Keratinocyte (primary cell): ENCODE measurements at regions not wholly inside any gene's neighbourhood (a gene's known extent, or its start where the extent isn't known, plus 50 kb on each side); places are given as distances from the start of the nearest gene placed in this dataset.

Experiments
- DNase-seq: peaks from one replicate; pipeline ENCODE4 v3.0.0-alpha.2; 2011; ENCODE audit warnings: low read depth, missing footprints, low spot score
- FAIRE-seq: peaks from 2 replicates; lab custom pipeline; 2011; peaks lifted over from hg19 to GRCh38; lab: Jason Lieb, UNC
- H2AFZ ChIP-seq: 2 replicates; pipeline ENCODE4 v1.6.0; 2012; ENCODE audit warnings: low read length, control low read depth, inconsistent platforms; ENCODE audit not compliant: control insufficient read depth
- H3K27ac ChIP-seq: 2 replicates; pipeline ENCODE4 v1.5.1; 2011; ENCODE audit warnings: low read length; ENCODE audit not compliant: control insufficient read depth, insufficient read depth
- H3K27me3 ChIP-seq: 3 replicates; pipeline ENCODE4 v1.6.0; 2011; ENCODE audit warnings: low read length; ENCODE audit not compliant: control insufficient read depth, insufficient read depth; ENCODE audit errors: extremely low read depth
- H3K36me3 ChIP-seq, 2 experiments: 2 replicates in 1 of 2; 3 replicates in 1 of 2; pipeline ENCODE4 v1.5.1; 2011; ENCODE audit warnings: low read length in 2 of 2, mild to moderate bottlenecking in 1 of 2; ENCODE audit not compliant: control insufficient read depth in 2 of 2, insufficient read depth in 2 of 2; ENCODE audit errors: extremely low read depth in 1 of 2
- H3K4me1 ChIP-seq: 3 replicates; pipeline ENCODE4 v1.5.1; 2011; ENCODE audit warnings: low read length; ENCODE audit not compliant: control insufficient read depth, insufficient read depth; ENCODE audit errors: extremely low read depth
- H3K4me2 ChIP-seq: 3 replicates; pipeline ENCODE4 v1.6.0; 2011; ENCODE audit warnings: low read depth, low read length; ENCODE audit not compliant: control insufficient read depth, insufficient read depth; ENCODE audit errors: extremely low read depth
- H3K4me3 ChIP-seq, 3 experiments: fragments of 200-600 bp in 1 of 3; sonication (generic) in 1 of 3; 2 replicates in 2 of 3; 3 replicates in 1 of 3; pipeline ENCODE4 v1.5.1; 2011 to 2016; ENCODE audit warnings: low read length in 3 of 3, mild to moderate bottlenecking in 3 of 3, control low read depth in 2 of 3, inconsistent platforms in 1 of 3, low read depth in 1 of 3, mixed read lengths in 1 of 3, mixed run types in 1 of 3, moderate library complexity in 1 of 3; ENCODE audit not compliant: control insufficient read depth in 2 of 3, insufficient read depth in 2 of 3; ENCODE audit errors: extremely low read depth in 1 of 3
- H3K79me2 ChIP-seq: 2 replicates; pipeline ENCODE4 v1.6.0; 2012; ENCODE audit warnings: low read length; ENCODE audit not compliant: control insufficient read depth, insufficient read depth
- H3K9ac ChIP-seq: 3 replicates; pipeline ENCODE4 v1.6.0; 2011; ENCODE audit warnings: low read length; ENCODE audit not compliant: control insufficient read depth, insufficient read depth; ENCODE audit errors: extremely low read depth
- H3K9me1 ChIP-seq: 3 replicates; pipeline ENCODE4 v1.6.0; 2011; ENCODE audit warnings: low read length; ENCODE audit not compliant: control insufficient read depth, insufficient read depth; ENCODE audit errors: extremely low read depth
- H3K9me3 ChIP-seq: 2 replicates; pipeline ENCODE4 v1.5.1; 2012; ENCODE audit warnings: low read depth, low read length; ENCODE audit not compliant: control insufficient read depth
- H4K20me1 ChIP-seq: 3 replicates; pipeline ENCODE4 v1.6.0; 2011; ENCODE audit warnings: low read length; ENCODE audit not compliant: control insufficient read depth, insufficient read depth; ENCODE audit errors: extremely low read depth
- EZH2 ChIP-seq: IDR thresholded peaks from one replicate; pipeline ENCODE4 v1.6.1; 2012; ENCODE audit warnings: inconsistent platforms, mild to moderate bottlenecking, low read length, moderate library complexity
- dilution Hi-C: fragments of 300-500 bp; cut with MboI; formaldehyde crosslinking; loops from one replicate; pipeline ENCODE4 v1.7.0; 2020; ENCODE audit warnings: low sequenced_read_pairs; ENCODE audit not compliant: extremely low pct_ligation_motif_present
- TF ChIP-seq, protein P1 (sequence below), 3 experiments: IDR thresholded peaks in 1 of 3; conservative IDR thresholded peaks in 1 of 3; optimal IDR thresholded peaks in 1 of 3; 2 replicates in 2 of 3; 3 replicates in 1 of 3; pipeline versions ENCODE3 to v1.5.1; 2011; ENCODE audit warnings: low read length in 3 of 3, mild to moderate bottlenecking in 3 of 3, moderate library complexity in 2 of 3, control low read depth in 1 of 3, inconsistent platforms in 1 of 3; ENCODE audit not compliant: insufficient read depth in 2 of 3; ENCODE audit errors: extremely low read depth in 1 of 3

DNA sequence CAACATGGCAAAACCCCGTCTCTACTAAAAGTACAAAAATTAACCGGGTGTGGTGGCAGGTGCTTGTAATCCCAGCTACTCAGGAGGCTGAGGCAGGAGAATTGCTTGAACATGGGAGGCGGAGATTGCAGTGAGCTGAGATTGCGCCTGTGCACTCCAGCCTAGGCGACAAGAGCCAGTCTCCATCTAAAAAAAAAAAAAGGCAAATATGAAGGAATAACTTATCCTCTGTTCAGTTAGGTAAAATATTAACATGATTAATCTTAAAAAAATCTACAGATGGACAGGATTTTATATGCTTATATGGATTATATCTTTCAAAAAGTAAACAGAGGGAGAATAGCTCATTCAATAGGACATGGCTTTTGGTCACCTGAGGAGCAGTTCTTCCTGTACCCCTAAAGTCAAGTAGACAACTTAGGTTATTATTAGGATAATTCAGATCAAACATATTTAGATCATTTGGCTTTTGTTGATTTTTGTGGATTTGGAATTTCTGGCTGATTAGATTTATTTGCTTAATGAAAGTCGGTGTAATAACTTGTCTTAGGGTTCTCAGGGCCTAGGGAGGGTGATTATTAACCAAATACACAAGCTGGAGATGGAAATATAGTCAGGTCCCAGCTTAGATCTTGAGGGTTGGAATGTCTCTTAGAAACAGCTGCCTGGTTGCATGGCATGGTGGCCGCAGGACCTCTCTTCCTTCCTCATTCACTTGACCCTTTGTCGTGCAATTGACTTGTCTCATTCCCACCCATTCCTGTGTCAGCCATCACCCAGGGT lies 82.1 kb upstream of the ONECUT1 start:
- Histone ChIP-seq H3K36me3 (no peaks in the 10 kb centered on the region), H3K4me3 (no peak overlapping the region), H3K9me3 (no peaks in the 10 kb centered on the region), H4K20me1 (no peaks in the 10 kb centered on the region), H3K27ac (no peak overlapping the region), H3K4me2 (no peak overlapping the region), H3K9me1 (no peaks in the 10 kb centered on the region), H2AFZ (no peak overlapping the region), H3K4me1 (no peaks in the 10 kb centered on the region), H3K9ac (no peak overlapping the region), H3K79me2 (no peaks in the 10 kb centered on the region), H3K27me3 (no peaks in the 10 kb centered on the region)
- dilution Hi-C loops, result no loop called here
- no peak for DNase-seq
- no peak for TF ChIP-seq EZH2
- TF ChIP-seq, protein P1, sequence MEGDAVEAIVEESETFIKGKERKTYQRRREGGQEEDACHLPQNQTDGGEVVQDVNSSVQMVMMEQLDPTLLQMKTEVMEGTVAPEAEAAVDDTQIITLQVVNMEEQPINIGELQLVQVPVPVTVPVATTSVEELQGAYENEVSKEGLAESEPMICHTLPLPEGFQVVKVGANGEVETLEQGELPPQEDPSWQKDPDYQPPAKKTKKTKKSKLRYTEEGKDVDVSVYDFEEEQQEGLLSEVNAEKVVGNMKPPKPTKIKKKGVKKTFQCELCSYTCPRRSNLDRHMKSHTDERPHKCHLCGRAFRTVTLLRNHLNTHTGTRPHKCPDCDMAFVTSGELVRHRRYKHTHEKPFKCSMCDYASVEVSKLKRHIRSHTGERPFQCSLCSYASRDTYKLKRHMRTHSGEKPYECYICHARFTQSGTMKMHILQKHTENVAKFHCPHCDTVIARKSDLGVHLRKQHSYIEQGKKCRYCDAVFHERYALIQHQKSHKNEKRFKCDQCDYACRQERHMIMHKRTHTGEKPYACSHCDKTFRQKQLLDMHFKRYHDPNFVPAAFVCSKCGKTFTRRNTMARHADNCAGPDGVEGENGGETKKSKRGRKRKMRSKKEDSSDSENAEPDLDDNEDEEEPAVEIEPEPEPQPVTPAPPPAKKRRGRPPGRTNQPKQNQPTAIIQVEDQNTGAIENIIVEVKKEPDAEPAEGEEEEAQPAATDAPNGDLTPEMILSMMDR (optimal IDR thresholded peaks at IDR 0.05 in 1 of 3, IDR thresholded peaks at IDR 0.05 in 1 of 3, conservative IDR thresholded peaks at IDR 0.05 in 1 of 3; ENCODE audit: extremely low read depth in 1 of 3, insufficient read depth in 2 of 3, low read length in 3 of 3), result no peak
- FAIRE-seq, result no peak

DNA sequence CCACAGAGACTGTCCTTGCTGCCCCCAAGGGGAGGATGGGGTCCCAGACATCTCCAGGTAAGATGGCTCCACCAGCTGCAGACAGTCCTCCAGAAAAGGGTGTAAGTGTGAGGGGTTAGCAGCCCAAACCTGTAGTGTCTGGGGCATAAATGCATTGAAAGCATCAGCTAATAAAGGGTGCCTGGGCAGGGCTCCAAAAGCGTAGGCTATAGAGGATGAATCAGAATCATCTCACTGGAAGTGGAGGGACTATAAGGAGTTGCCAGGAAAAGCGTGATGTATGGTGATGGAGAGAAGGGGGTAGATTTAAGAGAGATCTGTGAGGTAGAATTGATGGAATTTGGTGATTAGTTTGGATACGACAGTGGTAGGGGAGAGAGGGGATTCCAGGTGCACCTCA lies 79.9 kb upstream of the ONECUT1 start:
- no peak for FAIRE-seq

More for the DNA sequence above, 79.9 kb upstream of the ONECUT1 start:
- Histone ChIP-seq H3K36me3 (no peaks in the 10 kb centered on the region), H3K27ac (no peak overlapping the region), H3K4me1 (no peaks in the 10 kb centered on the region), H2AFZ (no peak overlapping the region), H3K9ac (no peak overlapping the region), H3K9me3 (no peaks in the 10 kb centered on the region), H3K79me2 (no peaks in the 10 kb centered on the region), H3K4me3 (no peak overlapping the region), H4K20me1 (no peaks in the 10 kb centered on the region), H3K4me2 (no peak overlapping the region), H3K27me3 (no peaks in the 10 kb centered on the region), H3K9me1 (no peaks in the 10 kb centered on the region)
- dilution Hi-C loops, result no loop called here
- DNase-seq, result no peak
- no peak for TF ChIP-seq EZH2
- TF ChIP-seq, protein P1 (optimal IDR thresholded peaks at IDR 0.05 in 1 of 3, IDR thresholded peaks at IDR 0.05 in 1 of 3, conservative IDR thresholded peaks at IDR 0.05 in 1 of 3; ENCODE audit: extremely low read depth in 1 of 3, insufficient read depth in 2 of 3, low read length in 3 of 3), result no peak
